OCI-LY3 (cell line): ENCODE measurements at regions not wholly inside any gene's neighbourhood (a gene's known extent, or its start where the extent isn't known, plus 50 kb on each side); places are given as distances from the start of the nearest gene placed in this dataset.

Source experiments
- EZH2phosphoT487 ChIP-seq: fragments of 200-600 bp; shearing (Covaris generic); IDR thresholded peaks from 2 replicates; pipeline ENCODE4 v1.6.1; 2018; ENCODE audit warnings: antibody characterized with exemption, mixed run types, low read depth
- TF ChIP-seq, protein P1 (sequence below): fragments of 200-600, 300-600 bp; sonication (generic); IDR thresholded peaks from 2 replicates; pipeline ENCODE4 v1.5.1; 2014; ENCODE audit warnings: antibody characterized with exemption, low read length, low read depth

- TF ChIP-seq, protein P1, sequence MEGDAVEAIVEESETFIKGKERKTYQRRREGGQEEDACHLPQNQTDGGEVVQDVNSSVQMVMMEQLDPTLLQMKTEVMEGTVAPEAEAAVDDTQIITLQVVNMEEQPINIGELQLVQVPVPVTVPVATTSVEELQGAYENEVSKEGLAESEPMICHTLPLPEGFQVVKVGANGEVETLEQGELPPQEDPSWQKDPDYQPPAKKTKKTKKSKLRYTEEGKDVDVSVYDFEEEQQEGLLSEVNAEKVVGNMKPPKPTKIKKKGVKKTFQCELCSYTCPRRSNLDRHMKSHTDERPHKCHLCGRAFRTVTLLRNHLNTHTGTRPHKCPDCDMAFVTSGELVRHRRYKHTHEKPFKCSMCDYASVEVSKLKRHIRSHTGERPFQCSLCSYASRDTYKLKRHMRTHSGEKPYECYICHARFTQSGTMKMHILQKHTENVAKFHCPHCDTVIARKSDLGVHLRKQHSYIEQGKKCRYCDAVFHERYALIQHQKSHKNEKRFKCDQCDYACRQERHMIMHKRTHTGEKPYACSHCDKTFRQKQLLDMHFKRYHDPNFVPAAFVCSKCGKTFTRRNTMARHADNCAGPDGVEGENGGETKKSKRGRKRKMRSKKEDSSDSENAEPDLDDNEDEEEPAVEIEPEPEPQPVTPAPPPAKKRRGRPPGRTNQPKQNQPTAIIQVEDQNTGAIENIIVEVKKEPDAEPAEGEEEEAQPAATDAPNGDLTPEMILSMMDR: no peak
- TF ChIP-seq EZH2phosphoT487: no peak
Measured at GRCh38 chr2:209194717-209195116, 229.1 kb upstream of the MAP2 start.
